Muscle of leg (tissue), 3 donors: ENCODE measurements at regions not wholly inside any gene's neighbourhood (a gene's known extent, or its start where the extent isn't known, plus 50 kb on each side); places are given as distances from the start of the nearest gene placed in this dataset.
"Not testable (repeated sequence)": the region's sequence is repeated elsewhere in the genome, so short reads cannot be mapped to it uniquely, and the experiment has no call there.

Experiments
- DNase-seq: peaks from one replicate; pipeline ENCODE4 v3.0.0; 2013
- H3K27ac ChIP-seq: one replicate; pipeline ENCODE4 v1.5.1; 2013; ENCODE audit warnings: mild to moderate bottlenecking, low read length, control low read depth
- H3K27me3 ChIP-seq: one replicate; pipeline ENCODE4 v1.6.1; 2013; ENCODE audit warnings: low read length; ENCODE audit not compliant: control insufficient read depth, insufficient read depth
- H3K36me3 ChIP-seq: one replicate; pipeline ENCODE4 v1.6.1; 2013; ENCODE audit warnings: low read length; ENCODE audit not compliant: control insufficient read depth, insufficient read depth
- H3K4me1 ChIP-seq: one replicate; pipeline ENCODE4 v1.6.1; 2013; ENCODE audit warnings: low read length; ENCODE audit not compliant: control insufficient read depth, insufficient read depth
- H3K4me3 ChIP-seq: one replicate; pipeline ENCODE4 v1.5.1; 2013; ENCODE audit warnings: low read length, control low read depth
- H3K9me3 ChIP-seq: replicated peaks from 2 replicates; pipeline ENCODE4 v1.6.1; 2013; ENCODE audit warnings: low read depth, low read length; ENCODE audit not compliant: control insufficient read depth
- WGBS: methylation state at CpG from one replicate; pipeline ENCODE4 v1.1.5; 2013; ENCODE audit warnings: missing lambda C conversion rate; ENCODE audit not compliant: insufficient coverage; 5-methylcytosine and 5-hydroxymethylcytosine counted together

DNA sequence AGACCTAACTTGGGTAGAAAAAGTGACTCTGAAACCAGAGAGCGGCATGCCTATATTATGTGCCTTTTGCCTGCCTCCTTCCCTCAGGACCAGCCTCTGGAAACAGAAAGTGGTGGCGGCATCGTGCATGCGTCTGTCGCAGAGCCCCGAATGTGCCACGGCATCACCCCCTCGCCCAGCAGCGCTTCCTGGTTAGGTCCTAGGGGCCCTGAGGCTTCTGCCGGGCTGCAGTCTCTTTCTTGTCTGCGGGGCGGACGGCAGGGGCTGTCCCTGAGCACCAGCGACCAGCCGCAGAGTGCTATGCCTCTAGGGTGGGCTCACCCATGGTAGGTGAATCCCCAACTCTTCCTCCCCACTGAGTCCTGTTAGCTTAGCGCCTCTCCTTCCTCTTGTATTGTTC is 68.7 kb downstream of the VSIG4 start:
- no peaks in the 10 kb centered on the region for H3K36me3 ChIP-seq
- WGBS, result 54% methylated on average over 10 of the region's 16 CpGs
- H3K4me1 ChIP-seq, result no peaks in the 10 kb centered on the region
- no peak for DNase-seq
- no peak overlapping the region for H3K4me3 ChIP-seq
- no peaks in the 10 kb centered on the region for H3K9me3 ChIP-seq
- H3K27ac ChIP-seq, result no peak overlapping the region
- H3K27me3 ChIP-seq, result peaks cover 3% of the 10 kb centered on the region

DNA sequence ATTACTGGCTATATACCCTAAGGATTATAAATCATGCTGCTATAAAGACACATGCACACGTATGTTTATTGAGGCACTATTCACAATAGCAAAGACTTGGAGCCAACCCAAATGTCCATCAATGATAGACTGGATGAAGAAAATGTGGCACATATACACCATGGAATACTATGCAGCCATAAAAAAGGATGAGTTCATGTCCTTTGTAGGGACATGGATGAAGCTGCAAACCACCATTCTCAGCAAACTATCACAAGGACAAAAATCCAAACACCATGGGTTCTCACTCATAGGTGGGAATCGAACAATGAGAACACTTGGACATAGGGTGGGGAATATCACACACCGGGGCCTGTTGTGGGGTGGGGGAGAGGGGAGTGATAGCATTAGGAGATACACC is 72.7 kb downstream of the VSIG4 start:
- H3K27ac ChIP-seq, H3K36me3 ChIP-seq, DNase-seq, H3K4me1 ChIP-seq, H3K27me3 ChIP-seq, H3K4me3 ChIP-seq, H3K9me3 ChIP-seq: not testable (repeated sequence)
- WGBS, result no CpG with 5 or more reads among the region's 3 CpGs

DNA sequence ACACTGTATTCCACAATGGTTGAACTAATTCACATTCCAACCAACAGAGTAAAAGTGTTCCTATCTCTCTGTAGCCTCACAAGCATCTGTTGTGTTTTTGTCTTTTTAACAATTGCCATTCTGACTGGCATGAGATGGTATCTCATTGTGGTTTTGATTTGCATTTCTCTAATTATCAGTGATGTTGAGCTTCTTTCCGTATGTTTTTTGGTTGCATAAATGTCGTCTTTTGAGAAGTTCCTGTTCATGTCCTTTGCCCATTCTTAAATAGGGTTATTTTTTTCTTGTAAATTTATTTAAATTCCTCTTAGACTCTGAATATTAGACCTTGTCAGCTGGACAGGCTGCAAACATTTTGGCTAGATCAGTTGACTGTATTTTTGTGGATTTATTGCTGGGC is 78.2 kb downstream of the VSIG4 start:
- Histone ChIP-seq H3K27me3 (no peaks in the 10 kb centered on the region), H3K9me3 (no peaks in the 10 kb centered on the region), H3K27ac (no peak overlapping the region), H3K4me3 (no peak overlapping the region), H3K4me1 (no peaks in the 10 kb centered on the region), H3K36me3 (no peaks in the 10 kb centered on the region)
- no peak for DNase-seq
- no CpG with 5 or more reads among the region's 2 CpGs for WGBS

DNA sequence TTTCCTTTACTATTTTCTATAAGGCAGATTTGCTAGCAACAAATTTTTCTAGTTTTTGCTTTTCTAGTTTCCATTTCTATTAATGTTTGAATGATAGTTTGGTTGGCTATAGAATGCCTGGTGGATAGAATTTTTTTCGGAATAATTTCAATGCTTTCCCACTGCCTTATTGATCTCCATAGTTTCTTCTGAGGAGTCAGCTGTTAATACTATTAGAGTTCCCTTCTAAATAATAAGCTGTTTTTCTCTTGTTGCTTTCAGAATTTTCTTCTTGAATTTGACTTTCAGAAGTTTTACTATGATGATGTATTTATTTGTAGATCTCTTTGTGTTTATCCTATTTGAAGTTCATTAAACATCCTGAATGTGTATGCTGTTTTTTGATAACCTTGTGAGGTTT is 91.8 kb downstream of the VSIG4 start:
- WGBS, result no CpG with 5 or more reads among the region's 1 CpG
- H3K4me3 ChIP-seq, result no peak overlapping the region
- no peaks in the 10 kb centered on the region for H3K4me1 ChIP-seq
- no peak overlapping the region for H3K27ac ChIP-seq
- DNase-seq, result no peak
- peaks cover 5% of the 10 kb centered on the region for H3K9me3 ChIP-seq
- H3K36me3 ChIP-seq, result no peaks in the 10 kb centered on the region
- H3K27me3 ChIP-seq, result no peaks in the 10 kb centered on the region

DNA sequence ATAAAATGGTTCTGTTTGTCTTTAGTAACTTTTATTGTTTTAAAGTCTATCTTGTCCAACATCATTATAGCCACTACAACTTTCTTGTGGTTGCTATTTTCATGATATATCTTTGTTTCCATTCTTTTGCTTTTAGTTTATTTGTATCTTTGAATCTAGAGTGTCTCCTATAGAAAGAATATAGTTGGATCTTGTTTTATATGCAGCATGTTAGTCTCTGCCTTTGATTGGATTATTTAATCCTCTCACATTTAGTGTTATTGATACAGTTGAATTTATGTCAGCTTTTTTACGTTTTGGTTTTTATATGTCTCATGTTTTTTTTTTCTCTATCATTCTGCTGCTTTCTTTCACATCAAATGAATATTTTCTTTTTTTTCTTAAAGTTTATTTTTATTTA is 98.1 kb downstream of the VSIG4 start:
- Histone ChIP-seq H3K4me3 (no peak overlapping the region), H3K27me3 (no peaks in the 10 kb centered on the region), H3K36me3 (no peaks in the 10 kb centered on the region), H3K9me3 (peaks cover 2% of the 10 kb centered on the region), H3K27ac (no peak overlapping the region), H3K4me1 (no peaks in the 10 kb centered on the region)
- no CpG with 5 or more reads among the region's 1 CpG for whole genome bisulfite sequencing
- no peak for DNase-seq

DNA sequence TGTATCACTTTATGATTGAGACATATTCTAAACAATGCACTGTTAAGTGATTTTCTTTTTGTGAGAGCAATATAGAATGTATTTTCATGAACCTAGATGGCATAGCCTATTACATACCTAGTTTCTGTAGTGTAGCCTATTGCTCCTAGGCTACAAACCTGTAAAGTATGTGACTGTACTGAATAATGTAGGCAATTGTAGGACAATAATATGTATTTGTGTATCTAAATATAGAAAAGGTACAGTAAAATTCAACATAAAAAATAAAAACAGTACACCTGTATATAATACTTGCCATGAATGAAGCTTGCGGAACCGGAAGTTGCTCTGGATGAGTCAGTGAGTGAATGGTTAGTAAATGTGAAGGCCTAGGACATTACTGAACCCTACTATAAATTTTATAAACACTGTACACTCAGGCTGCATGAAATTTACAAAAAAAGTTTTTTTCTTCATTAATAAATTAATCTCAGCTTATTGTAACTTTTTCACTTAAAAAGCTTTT is 106.7 kb downstream of the VSIG4 start:
- Histone ChIP-seq H3K9me3 (no peaks in the 10 kb centered on the region), H3K36me3 (no peaks in the 10 kb centered on the region), H3K27ac (no peak overlapping the region), H3K4me1 (no peaks in the 10 kb centered on the region), H3K4me3 (no peak overlapping the region), H3K27me3 (no peaks in the 10 kb centered on the region)
- no peak for DNase-seq
- no CpG with 5 or more reads among the region's 2 CpGs for WGBS

DNA sequence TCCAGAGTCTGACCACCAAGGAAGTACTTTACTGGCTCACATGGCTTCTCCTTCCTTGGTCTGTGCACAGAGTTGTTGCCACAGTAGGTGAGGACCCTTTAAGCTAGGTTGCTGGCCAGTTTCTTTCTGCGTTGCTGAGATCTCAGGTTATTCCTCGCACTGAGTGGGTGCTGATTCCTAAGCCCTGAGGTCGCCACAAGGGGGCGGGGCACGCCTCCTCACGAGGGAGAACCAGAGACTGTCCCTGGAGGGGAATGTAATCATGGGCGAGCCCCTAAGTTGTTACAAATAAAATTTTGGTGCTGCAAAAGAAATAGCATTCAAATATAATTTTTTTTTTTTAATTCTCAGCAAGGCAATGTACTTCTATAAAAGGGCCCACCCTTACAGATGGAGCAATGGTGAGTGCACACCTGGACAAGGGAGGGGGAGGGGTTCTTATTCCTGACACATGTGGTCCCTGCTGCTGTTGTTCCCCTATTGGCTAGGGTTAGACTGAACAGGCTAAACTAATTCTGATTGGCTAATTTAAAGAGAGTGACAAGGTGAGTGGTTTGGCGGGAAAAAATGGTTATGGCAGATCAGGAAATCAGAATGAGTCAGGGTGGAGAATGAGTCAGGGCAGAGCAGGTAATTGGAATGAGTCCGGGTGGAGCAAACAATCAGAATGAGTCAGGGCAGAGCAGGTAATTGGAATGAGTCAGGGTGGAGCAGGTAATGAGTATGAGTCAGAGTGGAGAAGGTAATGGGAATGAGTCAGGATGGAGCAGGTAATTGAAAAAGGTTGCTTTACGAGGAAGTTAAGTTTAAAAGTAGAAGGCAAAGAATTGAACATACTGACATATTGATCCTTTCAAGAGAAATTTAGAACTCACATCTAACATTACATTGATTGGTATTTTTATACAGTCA is 107.5 kb downstream of the VSIG4 start:
- Histone ChIP-seq H3K27ac (no peak overlapping the region), H3K36me3 (no peaks in the 10 kb centered on the region), H3K4me1 (no peaks in the 10 kb centered on the region), H3K9me3 (no peaks in the 10 kb centered on the region), H3K4me3 (no peak overlapping the region), H3K27me3 (no peaks in the 10 kb centered on the region)
- no peak for DNase-seq
- 59% methylated on average over 7 of the region's 10 CpGs for WGBS

DNA sequence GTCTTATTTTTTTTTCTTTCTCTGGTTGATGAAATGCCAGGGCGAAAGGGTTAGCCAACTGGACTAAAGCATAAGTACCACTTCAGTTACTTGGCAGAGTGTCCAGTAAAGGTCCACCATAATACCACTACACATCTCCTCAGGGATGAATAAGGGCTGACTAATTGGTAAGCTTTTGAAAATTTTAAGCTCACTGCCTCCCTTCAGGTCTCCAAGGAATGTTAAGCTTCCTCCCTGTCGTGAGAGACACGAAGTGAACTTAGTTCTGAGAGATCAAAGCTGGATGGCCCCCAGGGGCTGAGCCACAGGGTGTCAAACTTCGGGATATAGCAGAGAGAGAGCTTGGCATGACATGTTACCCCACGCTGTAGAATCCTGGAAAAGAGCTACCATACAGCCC is 111.4 kb downstream of the VSIG4 start:
- DNase-seq, result no peak
- no peak overlapping the region for H3K4me3 ChIP-seq
- H3K27ac ChIP-seq, result no peak overlapping the region
- no peaks in the 10 kb centered on the region for H3K9me3 ChIP-seq
- no peaks in the 10 kb centered on the region for H3K27me3 ChIP-seq
- H3K4me1 ChIP-seq, result no peaks in the 10 kb centered on the region
- no peaks in the 10 kb centered on the region for H3K36me3 ChIP-seq
- 40% methylated on average over 1 of the region's 5 CpGs for WGBS

DNA sequence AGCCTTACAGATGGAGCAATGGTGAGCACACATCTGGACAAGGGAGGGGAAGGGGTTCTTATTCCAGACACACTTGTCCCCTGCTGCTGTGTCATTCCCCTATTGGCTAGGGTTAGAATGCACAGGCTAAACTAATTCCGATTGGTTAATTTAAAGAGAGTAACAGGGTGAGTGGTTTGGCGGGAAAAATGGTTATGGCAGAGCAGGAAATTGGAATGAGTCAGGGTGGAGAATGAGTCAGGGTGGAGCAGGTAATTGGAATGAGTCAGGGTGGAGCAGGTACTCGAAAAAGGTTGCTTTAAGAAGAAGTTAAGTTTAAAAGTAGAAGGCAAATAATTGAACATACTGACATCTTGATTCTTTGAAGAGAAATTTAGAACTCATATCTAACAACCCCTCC is 112.5 kb downstream of the VSIG4 start:
- DNase-seq, H3K4me3 ChIP-seq, H3K27me3 ChIP-seq, H3K36me3 ChIP-seq, H3K9me3 ChIP-seq, H3K27ac ChIP-seq, H3K4me1 ChIP-seq: not testable (repeated sequence)
- WGBS, result 76% methylated on average over 2 of the region's 3 CpGs

DNA sequence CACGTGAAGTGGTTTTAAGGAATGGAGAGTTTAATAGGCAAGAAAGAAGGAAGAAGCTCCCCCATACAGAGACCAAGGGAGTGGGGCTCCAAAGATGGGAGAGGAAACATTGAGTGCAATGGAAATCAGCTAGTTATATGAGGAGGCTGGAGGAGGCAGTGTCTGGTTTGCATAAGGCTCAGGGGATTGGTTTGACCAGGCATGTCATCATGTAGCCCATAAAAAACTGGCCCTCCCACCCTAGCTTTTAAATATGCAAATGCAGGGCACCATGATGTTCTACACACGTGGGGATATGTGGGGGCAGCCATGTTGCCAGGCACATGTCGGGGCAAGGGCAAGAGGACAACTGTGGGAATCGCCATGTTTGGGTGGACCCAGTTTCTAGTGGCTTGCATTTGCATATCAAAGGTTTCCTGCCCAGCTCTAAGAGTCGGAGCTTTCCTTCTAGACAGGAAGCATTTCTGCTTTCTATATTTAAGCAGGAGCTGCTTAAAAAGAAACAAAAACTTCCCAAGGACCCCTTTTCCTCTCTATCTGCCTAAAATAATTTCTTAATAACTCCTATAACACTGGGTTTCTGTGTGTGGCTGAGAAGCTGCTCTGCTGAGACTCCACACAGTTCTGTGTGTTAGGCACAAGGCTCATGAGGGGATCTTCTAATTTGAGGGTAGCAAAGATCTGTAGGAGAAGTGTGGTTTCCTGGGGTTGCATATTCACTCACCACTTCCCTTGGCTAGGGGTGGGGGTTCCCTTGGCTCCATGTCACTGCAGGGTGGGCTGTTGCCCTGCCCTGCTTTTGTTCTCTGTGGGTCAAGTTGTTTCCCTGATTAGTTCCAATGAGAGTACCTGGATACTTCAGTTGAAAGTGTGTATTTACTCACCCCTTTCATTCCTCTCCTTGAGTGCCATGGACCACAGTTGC is 113.5 kb downstream of the VSIG4 start:
- H3K4me3 ChIP-seq, result no peak overlapping the region
- H3K27ac ChIP-seq, result no peak overlapping the region
- no peaks in the 10 kb centered on the region for H3K27me3 ChIP-seq

More for the DNA sequence above, 113.5 kb downstream of the VSIG4 start:
- Histone ChIP-seq H3K4me1 (no peaks in the 10 kb centered on the region), H3K36me3 (no peaks in the 10 kb centered on the region), H3K9me3 (no peaks in the 10 kb centered on the region)
- WGBS, result 64% methylated on average over 4 of the region's 5 CpGs
- no peak for DNase-seq
